ENCODE measurements at regions not wholly inside any gene's neighbourhood (a gene's known extent, or its start where the extent isn't known, plus 50 kb on each side); places are given as distances from the start of the nearest gene placed in this dataset.

DNA sequence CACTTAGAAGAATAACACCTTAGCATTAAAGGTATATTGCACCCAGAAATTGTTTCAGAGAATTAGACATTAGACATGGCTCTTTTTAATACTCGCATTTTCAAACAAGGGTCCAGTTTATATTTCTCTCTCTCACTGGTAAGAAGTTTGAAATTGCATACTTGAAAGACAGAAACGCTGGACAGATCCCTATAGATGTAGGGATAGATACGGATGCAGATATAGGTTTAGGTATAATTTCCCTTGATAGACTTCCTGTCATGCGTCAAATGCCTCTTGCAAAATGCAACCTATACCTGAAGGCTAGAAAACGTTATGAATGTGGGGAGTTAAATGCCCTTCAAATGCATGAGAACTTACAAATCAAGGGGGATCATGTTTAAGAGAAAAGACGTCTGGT lies 99.4 kb upstream of the BCL6 start:
- H3K4me1 ChIP-seq (ENCODE audit: insufficient read depth, insufficient read length): no peaks in the 10 kb centered on the region
- no peaks in the 10 kb centered on the region for H3K36me3 ChIP-seq (ENCODE audit: insufficient read depth, insufficient read length, low read length)
- TF ChIP-seq YY1 (IDR thresholded peaks at IDR 0.05; ENCODE audit: insufficient read depth, insufficient read length) (no peak), ZNF274 (IDR thresholded peaks at IDR 0.05; ENCODE audit: low read depth, low read length) (no peak), SUZ12 (IDR thresholded peaks at IDR 0.05; ENCODE audit: extremely low read depth, insufficient read depth, insufficient read length) (no peak)
- no peak overlapping the region for H3K4me3 ChIP-seq (ENCODE audit: insufficient read length, low read depth)
- no peak overlapping the region for H3K9ac ChIP-seq (ENCODE audit: insufficient read length, low read depth)
- H3K9me3 ChIP-seq (ENCODE audit: insufficient read depth, low read length): no peaks in the 10 kb centered on the region
- no peak for DNase-seq (ENCODE audit: low read depth, low spot score)
- H3K27me3 ChIP-seq (ENCODE audit: insufficient read depth, insufficient read length): no peaks in the 10 kb centered on the region

- H3K36me3 ChIP-seq (ENCODE audit: insufficient read depth, insufficient read length, low read length): no peaks in the 10 kb centered on the region
- DNase-seq (ENCODE audit: low read depth, low spot score): no peak
- no peaks in the 10 kb centered on the region for H3K4me1 ChIP-seq (ENCODE audit: insufficient read depth, insufficient read length)
- no peak overlapping the region for H3K4me3 ChIP-seq (ENCODE audit: insufficient read length, low read depth)
- TF ChIP-seq YY1 (IDR thresholded peaks at IDR 0.05; ENCODE audit: insufficient read depth, insufficient read length) (no peak), ZNF274 (IDR thresholded peaks at IDR 0.05; ENCODE audit: low read depth, low read length) (no peak), SUZ12 (IDR thresholded peaks at IDR 0.05; ENCODE audit: extremely low read depth, insufficient read depth, insufficient read length) (no peak)
- H3K9me3 ChIP-seq (ENCODE audit: insufficient read depth, low read length): no peaks in the 10 kb centered on the region
- H3K9ac ChIP-seq (ENCODE audit: insufficient read length, low read depth): no peak overlapping the region
- no peaks in the 10 kb centered on the region for H3K27me3 ChIP-seq (ENCODE audit: insufficient read depth, insufficient read length)
These were observed 100.6 kb upstream of the BCL6 start for GRCh38 chr3:187845826-187846225.

GRCh38 chr3:187848401-187848800 lies 103.1 kb upstream of the BCL6 start:
- Histone ChIP-seq H3K4me1 (ENCODE audit: insufficient read depth, insufficient read length) (no peaks in the 10 kb centered on the region), H3K27me3 (ENCODE audit: insufficient read depth, insufficient read length) (no peaks in the 10 kb centered on the region), H3K9ac (ENCODE audit: insufficient read length, low read depth) (no peak overlapping the region), H3K9me3 (ENCODE audit: insufficient read depth, low read length) (peaks cover 8% of the 10 kb centered on the region; the same call in 1 of the 2 replicates), H3K36me3 (ENCODE audit: insufficient read depth, insufficient read length, low read length) (no peaks in the 10 kb centered on the region), H3K4me3 (ENCODE audit: insufficient read length, low read depth) (no peak overlapping the region)
- no peak for DNase-seq (ENCODE audit: low read depth, low spot score)
- no peak for TF ChIP-seq YY1 (IDR thresholded peaks at IDR 0.05; ENCODE audit: insufficient read depth, insufficient read length)
- no peak for TF ChIP-seq ZNF274 (IDR thresholded peaks at IDR 0.05; ENCODE audit: low read depth, low read length)

- Histone ChIP-seq H3K9ac (ENCODE audit: insufficient read length, low read depth) (no peak overlapping the region), H3K4me3 (ENCODE audit: insufficient read length, low read depth) (no peak overlapping the region), H3K36me3 (ENCODE audit: insufficient read depth, insufficient read length, low read length) (no peaks in the 10 kb centered on the region), H3K9me3 (ENCODE audit: insufficient read depth, low read length) (peaks cover 8% of the 10 kb centered on the region; the same call in 1 of the 2 replicates), H3K4me1 (ENCODE audit: insufficient read depth, insufficient read length) (no peaks in the 10 kb centered on the region), H3K27me3 (ENCODE audit: insufficient read depth, insufficient read length) (no peaks in the 10 kb centered on the region)
- no peak for TF ChIP-seq ZNF274 (IDR thresholded peaks at IDR 0.05; ENCODE audit: low read depth, low read length)
- TF ChIP-seq YY1 (IDR thresholded peaks at IDR 0.05; ENCODE audit: insufficient read depth, insufficient read length): no peak
- TF ChIP-seq SUZ12 (IDR thresholded peaks at IDR 0.05; ENCODE audit: extremely low read depth, insufficient read depth, insufficient read length): no peak
- no peak for DNase-seq (ENCODE audit: low read depth, low spot score)
These were observed 103.9 kb upstream of the BCL6 start for GRCh38 chr3:187849016-187849654.

GRCh38 chr3:187850258-187850921 lies 105.1 kb upstream of the BCL6 start:
- Histone ChIP-seq H3K9me3 (ENCODE audit: insufficient read depth, low read length) (peaks cover 8% of the 10 kb centered on the region; the same call in 1 of the 2 replicates), H3K4me1 (ENCODE audit: insufficient read depth, insufficient read length) (no peaks in the 10 kb centered on the region), H3K36me3 (ENCODE audit: insufficient read depth, insufficient read length, low read length) (no peaks in the 10 kb centered on the region), H3K9ac (ENCODE audit: insufficient read length, low read depth) (no peak overlapping the region), H3K4me3 (ENCODE audit: insufficient read length, low read depth) (no peak overlapping the region), H3K27me3 (ENCODE audit: insufficient read depth, insufficient read length) (no peaks in the 10 kb centered on the region)
- TF ChIP-seq YY1 (IDR thresholded peaks at IDR 0.05; ENCODE audit: insufficient read depth, insufficient read length) (no peak), ZNF274 (IDR thresholded peaks at IDR 0.05; ENCODE audit: low read depth, low read length) (no peak), SUZ12 (IDR thresholded peaks at IDR 0.05; ENCODE audit: extremely low read depth, insufficient read depth, insufficient read length) (no peak)
- no peak for DNase-seq (ENCODE audit: low read depth, low spot score)

- peaks cover 8% of the 10 kb centered on the region; the same call in 1 of the 2 replicates for H3K9me3 ChIP-seq (ENCODE audit: insufficient read depth, low read length)
- H3K9ac ChIP-seq (ENCODE audit: insufficient read length, low read depth): no peak overlapping the region
- no peak for DNase-seq (ENCODE audit: low read depth, low spot score)
- no peaks in the 10 kb centered on the region for H3K4me1 ChIP-seq (ENCODE audit: insufficient read depth, insufficient read length)
- TF ChIP-seq ZNF274 (IDR thresholded peaks at IDR 0.05; ENCODE audit: low read depth, low read length) (no peak), YY1 (IDR thresholded peaks at IDR 0.05; ENCODE audit: insufficient read depth, insufficient read length) (no peak), SUZ12 (IDR thresholded peaks at IDR 0.05; ENCODE audit: extremely low read depth, insufficient read depth, insufficient read length) (no peak)
- H3K36me3 ChIP-seq (ENCODE audit: insufficient read depth, insufficient read length, low read length): no peaks in the 10 kb centered on the region
- H3K4me3 ChIP-seq (ENCODE audit: insufficient read length, low read depth): no peak overlapping the region
- H3K27me3 ChIP-seq (ENCODE audit: insufficient read depth, insufficient read length): no peaks in the 10 kb centered on the region
These were observed 107.8 kb upstream of the BCL6 start for GRCh38 chr3:187852842-187853730.

DNA sequence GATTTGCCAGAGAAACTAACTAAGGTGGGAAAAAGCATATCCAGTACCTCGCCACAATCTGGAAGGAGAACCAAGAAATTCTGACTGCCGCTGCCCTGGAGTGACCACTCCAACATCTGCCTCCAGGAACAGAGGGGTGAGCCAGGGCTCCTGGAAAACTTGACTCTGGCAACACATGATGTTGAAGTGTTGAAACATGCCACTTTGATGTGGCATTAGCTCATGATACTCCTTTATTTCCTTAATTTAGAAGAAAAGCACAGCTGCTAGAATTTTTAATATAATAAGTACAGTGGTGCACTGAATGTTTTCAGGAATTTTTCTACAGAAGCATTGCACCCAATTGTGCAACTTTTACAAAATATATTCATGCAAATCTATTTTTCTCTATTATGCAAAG lies 109.9 kb upstream of the BCL6 start:
- TF ChIP-seq SUZ12 (IDR thresholded peaks at IDR 0.05; ENCODE audit: extremely low read depth, insufficient read depth, insufficient read length) (no peak), ZNF274 (IDR thresholded peaks at IDR 0.05; ENCODE audit: low read depth, low read length) (no peak), YY1 (IDR thresholded peaks at IDR 0.05; ENCODE audit: insufficient read depth, insufficient read length) (no peak)
- Histone ChIP-seq H3K9ac (ENCODE audit: insufficient read length, low read depth) (no peak overlapping the region), H3K9me3 (ENCODE audit: insufficient read depth, low read length) (peaks cover 8% of the 10 kb centered on the region; the same call in 1 of the 2 replicates), H3K4me1 (ENCODE audit: insufficient read depth, insufficient read length) (no peaks in the 10 kb centered on the region), H3K4me3 (ENCODE audit: insufficient read length, low read depth) (no peak overlapping the region), H3K27me3 (ENCODE audit: insufficient read depth, insufficient read length) (no peaks in the 10 kb centered on the region), H3K36me3 (ENCODE audit: insufficient read depth, insufficient read length, low read length) (no peaks in the 10 kb centered on the region)
- no peak for DNase-seq (ENCODE audit: low read depth, low spot score)
